HG02642 (cell line): ENCODE measurements at regions not wholly inside any gene's neighbourhood (a gene's known extent, or its start where the extent isn't known, plus 50 kb on each side); places are given as distances from the start of the nearest gene placed in this dataset.

Source experiments
- ATAC-seq: cut with Tn5 transposase; IDR thresholded peaks from one replicate; pipeline ENCODE4 v1.9.1; 2021; ENCODE audit warnings: mild to moderate bottlenecking; ENCODE audit not compliant: unreplicated experiment, poor library complexity

GRCh38 chr4:14076776-14077175 lies 449.3 kb upstream of the BOD1L1 start:
- ATAC-seq = no peak

DNA sequence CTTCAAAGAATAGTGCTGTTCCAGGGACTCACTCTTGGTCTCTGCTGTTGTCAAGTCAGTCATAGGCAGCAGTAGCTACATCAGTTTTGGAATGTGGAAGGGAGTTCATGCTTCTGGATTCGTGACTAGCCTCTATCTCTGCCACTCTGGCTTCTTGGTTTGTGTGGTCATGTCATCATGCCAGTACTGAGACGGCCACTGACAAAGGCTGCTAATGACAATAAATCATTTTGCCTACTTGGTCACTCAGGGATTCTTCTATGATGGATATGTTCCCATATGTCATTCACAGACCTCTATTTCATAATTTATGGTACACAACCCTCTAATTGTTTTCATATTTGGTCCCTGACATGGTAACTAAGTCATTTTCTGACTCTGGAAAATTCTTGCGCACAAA lies 450.8 kb upstream of the BOD1L1 start:
- no peak for ATAC-seq

DNA sequence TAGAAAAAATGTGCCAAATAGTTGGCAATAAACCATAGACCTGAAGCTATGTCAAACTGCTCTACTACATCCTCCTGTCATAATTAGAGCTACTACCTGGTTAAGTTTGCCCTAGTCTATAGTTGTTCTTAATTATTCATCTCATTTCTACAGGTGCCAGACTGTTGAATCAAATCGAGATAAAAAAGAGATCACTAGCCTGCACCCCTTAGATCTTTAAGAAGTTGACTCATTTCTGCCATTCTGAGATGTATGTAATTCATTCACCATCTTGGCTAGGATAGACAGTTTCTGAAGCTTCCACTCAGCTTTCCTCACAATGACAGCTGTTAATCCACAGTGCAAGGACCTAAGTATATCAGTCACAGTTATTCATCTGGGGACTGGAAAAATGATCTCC lies 452.1 kb upstream of the BOD1L1 start:
- ATAC-seq = no peak

- ATAC-seq = no peak
Measured at GRCh38 chr4:14083150-14083549, 455.6 kb upstream of the BOD1L1 start.

GRCh38 chr4:14084598-14084997 lies 457.1 kb upstream of the BOD1L1 start:
- ATAC-seq = no peak

- ATAC-seq = no peak
Measured at GRCh38 chr4:14087459-14087858, 459.9 kb upstream of the BOD1L1 start.

DNA sequence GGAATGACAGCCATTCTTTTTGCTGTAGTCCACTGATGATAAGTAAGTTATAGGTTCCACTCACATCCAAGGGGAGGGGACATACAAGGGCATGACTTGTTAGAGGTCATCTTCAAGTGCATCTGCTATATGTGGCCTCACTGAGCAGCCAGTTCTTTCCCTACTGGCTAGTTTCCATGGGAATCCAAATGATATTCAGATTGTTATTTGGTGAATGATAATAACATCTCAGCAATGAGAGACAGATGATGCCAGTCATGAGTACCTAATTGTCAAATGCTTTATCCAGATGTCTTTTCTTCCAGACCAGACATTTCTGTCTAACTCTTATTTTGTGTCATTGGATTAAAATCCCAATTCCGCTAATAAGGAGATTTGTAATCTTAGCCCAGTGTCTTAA lies 460.4 kb upstream of the BOD1L1 start:
- ATAC-seq = no peak

DNA sequence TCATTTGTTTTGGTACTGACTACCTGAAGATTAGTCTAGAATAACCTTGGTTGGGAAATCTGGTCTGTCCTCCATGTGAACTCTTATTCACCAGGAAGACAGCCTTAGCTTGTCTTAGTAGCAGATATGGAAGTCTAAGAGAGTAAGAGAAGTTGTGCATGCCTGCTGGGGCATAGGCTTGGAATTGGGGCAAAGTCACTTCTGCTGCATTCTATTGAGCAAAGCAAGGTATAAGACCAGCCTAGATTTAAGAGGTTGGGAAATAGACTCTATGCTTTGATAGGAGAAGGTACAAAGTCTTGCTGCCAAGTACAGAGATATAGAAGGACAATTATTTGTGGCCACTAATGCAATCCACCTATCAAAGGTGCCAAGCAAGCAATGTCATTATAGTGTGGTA lies 464.0 kb upstream of the BOD1L1 start:
- no peak for ATAC-seq

- ATAC-seq = no peak
Measured at GRCh38 chr4:14091966-14092365, 464.4 kb upstream of the BOD1L1 start.

DNA sequence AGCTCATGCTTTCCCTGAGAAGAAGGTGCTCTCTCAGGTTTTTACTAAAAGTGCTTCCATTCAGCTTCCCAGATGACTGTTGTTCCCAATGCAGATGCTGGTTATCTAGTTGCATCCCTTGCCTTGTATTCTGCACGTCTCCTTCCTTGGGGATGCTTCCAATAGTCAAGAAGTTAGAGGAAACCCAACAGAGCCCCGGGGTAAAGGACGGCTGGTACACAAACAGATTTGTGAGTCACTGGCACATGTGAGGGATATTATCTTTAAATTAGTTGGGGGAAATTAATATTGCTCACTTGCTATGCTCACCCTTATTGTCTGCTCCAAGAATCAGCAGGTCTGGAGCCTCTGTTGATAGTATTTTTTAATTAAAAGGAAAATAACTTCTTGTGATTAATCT lies 465.2 kb upstream of the BOD1L1 start:
- no peak for ATAC-seq

DNA sequence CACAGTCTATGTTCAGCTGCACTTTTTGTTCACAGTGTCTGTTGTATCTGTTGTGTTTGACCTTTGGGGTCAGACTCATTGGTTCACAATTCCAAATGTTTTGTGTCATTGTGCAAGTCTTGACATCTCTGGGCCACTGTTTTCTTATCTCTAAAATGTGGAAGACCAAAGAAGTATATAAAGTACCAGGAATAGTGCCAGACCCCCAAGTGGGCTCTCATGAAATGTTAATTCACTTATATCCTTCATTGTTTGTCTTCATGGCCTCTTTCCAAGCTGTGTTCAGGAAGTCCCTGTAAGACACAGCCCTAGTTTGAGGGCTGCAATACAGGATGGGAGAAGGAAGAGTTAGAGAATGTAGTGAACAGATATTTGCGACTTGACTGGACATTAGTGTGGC lies 468.3 kb upstream of the BOD1L1 start:
- ATAC-seq = no peak

DNA sequence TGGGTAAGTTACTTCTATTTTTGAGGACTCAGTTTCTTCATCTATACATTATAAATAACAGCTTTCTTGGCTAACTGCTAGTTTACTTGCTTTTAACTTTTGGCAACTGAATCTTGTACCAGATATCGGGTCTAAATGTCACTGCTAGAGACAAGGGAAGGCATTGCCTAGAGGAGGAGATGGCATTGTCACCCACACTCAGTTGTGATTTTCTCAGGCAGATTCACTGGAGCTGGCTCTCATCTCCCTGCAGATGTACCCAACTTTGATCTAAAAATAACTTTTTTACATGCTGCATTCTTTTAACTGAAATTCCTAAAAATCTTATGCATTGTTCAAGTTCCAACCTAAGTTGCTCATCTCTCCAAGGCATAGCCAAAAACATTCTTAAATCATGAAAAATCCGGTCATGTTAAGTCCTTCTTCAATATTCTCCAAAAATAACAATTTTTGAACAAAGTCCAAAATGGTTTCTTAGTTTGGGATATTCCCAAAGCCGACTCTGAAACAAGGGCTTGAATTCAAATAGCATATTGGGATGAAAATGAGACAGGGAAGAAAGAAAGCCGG lies 469.0 kb upstream of the BOD1L1 start:
- no peak for ATAC-seq

DNA sequence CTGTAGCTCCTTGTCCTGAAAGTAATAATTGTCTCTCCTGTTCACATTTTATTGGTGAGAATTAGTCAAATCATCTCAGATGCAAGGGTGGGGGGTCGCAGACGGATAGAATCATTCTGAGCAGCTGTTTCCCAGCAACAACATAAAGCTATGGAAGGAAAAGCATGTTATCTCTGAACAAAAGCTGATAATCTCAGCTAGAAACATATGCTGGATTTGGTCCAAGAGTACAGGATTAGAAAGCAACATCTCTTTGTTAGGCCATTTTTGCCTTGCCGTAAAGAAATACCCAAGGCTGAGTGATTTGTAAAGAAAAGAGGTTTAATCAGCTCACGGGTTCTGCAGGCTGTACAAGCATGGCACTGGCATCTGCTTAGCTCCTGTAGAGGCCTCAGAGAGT lies 472.8 kb upstream of the BOD1L1 start:
- ATAC-seq = no peak

- ATAC-seq = no peak
Measured at GRCh38 chr4:14110407-14110806, 482.9 kb upstream of the BOD1L1 start.

DNA sequence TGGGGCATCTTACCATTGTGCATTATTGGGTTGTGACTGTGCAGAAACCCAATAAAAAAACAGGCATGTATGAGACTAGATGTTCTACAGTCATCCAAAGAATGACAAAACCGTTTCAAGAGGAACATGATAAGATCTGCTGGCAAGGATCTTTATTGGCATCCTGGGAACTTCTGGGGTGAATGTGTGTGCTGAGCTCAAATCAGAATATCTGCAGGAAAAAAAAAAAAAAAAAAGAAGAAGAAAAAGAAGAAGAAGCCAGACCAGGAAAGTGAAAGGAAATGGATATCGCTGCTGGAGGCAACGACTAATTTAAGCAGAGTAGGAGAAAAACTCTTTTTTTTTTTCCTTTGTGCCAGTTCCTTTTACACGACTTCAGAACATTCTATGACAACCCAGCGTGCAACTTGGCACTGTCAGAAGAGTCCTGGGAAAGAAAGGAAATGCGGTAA lies 484.2 kb upstream of the BOD1L1 start:
- no peak for ATAC-seq

- no peak for ATAC-seq
Measured at GRCh38 chr4:14115106-14115505, 487.6 kb upstream of the BOD1L1 start.

- ATAC-seq = peak; percentile 66
Measured at GRCh38 chr4:14117575-14118238, 490.2 kb upstream of the BOD1L1 start.

DNA sequence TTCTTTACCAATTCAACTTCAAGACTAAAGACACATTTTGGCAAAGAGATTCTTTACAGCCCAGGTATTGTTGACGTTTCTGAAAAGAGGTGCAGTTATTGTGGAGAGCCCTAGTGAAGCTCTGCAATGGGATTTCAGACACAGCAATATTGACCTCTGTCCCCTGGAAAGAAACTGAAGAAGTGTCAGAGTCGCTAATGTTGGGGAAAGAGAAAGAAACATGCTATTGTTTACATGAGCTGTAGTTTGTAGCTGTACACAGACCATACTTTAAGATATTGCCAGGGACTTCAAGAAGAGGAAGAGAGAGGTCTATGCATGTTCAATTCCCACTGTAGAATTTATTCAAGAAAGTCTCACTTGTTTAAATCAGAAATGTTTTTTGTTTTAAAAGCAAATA lies 497.3 kb upstream of the BOD1L1 start:
- ATAC-seq = no peak

GRCh38 chr4:14125375-14126129 lies 498.0 kb upstream of the BOD1L1 start:
- peak; percentile 84 for ATAC-seq

GRCh38 chr4:14130551-14130950 lies 503.0 kb upstream of the BOD1L1 start:
- ATAC-seq = no peak

DNA sequence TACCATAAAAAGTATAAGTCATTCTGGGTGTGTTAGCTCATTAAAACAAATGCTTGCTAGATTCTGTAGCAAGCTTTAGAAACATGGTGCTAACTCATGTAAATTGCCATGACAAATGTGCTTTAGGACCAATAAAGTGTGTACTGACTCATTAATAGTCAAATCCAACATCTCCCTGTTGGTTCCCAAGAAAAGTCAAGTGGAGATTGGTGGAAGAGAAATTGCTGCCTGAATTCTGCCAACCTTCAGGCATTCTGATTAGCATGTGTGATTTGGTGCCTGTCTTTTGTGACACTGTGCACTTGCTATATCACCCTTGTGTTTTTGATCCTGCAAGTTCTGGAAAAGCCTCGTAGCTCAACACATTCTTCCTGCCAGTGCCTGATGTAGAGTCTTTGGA lies 503.8 kb upstream of the BOD1L1 start:
- ATAC-seq = no peak

DNA sequence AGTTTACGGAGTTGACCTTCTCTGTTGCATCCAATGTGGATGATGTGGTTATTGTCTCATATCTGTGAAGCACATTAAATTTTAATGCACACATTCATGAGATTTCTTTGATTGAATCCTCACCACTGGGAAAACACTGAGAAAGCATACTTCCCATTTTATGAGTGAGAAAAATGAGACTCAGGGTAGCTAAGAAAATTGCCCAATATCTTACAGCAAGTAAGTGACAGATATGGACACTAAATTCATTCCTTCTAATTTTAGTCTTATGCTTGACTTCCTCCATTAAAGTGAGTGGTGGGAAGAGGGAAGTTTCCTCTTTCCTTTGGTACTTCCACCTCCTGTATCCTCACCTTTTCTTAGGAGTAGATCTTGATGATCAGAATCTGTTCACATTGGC lies 504.8 kb upstream of the BOD1L1 start:
- no peak for ATAC-seq
